ENCODE measurements at regions not wholly inside any gene's neighbourhood (a gene's known extent, or its start where the extent isn't known, plus 50 kb on each side); places are given as distances from the start of the nearest gene placed in this dataset.
A peak's percentile ranks its signal among the peaks of the same experiment; 100 is the strongest.

GRCh38 chr6:25167961-25168360 lies 111.2 kb upstream of the CARMIL1 start:
- H2BK5ac ChIP-seq (ENCODE audit: low read length), result no peak overlapping the region

GRCh38 chr6:25168637-25169036 lies 110.5 kb upstream of the CARMIL1 start:
- Histone ChIP-seq H3K4me1 (ENCODE audit: control insufficient read depth in 2 of 2, insufficient read depth in 1 of 2, low read depth in 1 of 2, low read length in 2 of 2) (no peaks in the 10 kb centered on the region), H3K79me1 (ENCODE audit: low read depth, low read length) (no peaks in the 10 kb centered on the region), H3K23ac (ENCODE audit: low read depth, low read length, poor library complexity) (no peak overlapping the region), H2BK15ac (ENCODE audit: low read length) (no peak overlapping the region), H3K4me2 (ENCODE audit: insufficient read depth, low read length, poor library complexity, severe bottlenecking) (no peak overlapping the region), H3K18ac (ENCODE audit: low read length) (no peak overlapping the region), H3K27ac (replicated peaks; ENCODE audit: low read length) (no peak overlapping the region), H3K4ac (ENCODE audit: low read length) (no peak overlapping the region), H2AFZ (ENCODE audit: low read length) (no peak overlapping the region), H3K27me3 (ENCODE audit: control insufficient read depth in 3 of 3, insufficient read depth in 3 of 3, low read depth in 1 of 3, low read length in 3 of 3) (peaks cover 0 to 13% (median 0%) of the 10 kb centered on the region in 3 experiments), H2BK5ac (ENCODE audit: low read length) (no peak overlapping the region), H3K4me3 (ENCODE audit: low read length in 2 of 2) (no peak overlapping the region), H3K9ac (ENCODE audit: low read depth, low read length, poor library complexity) (no peak overlapping the region), H4K91ac (ENCODE audit: low read depth, low read length, poor library complexity) (no peak overlapping the region), H3K14ac (ENCODE audit: low read length) (no peak overlapping the region), H2BK12ac (ENCODE audit: low read length) (no peak overlapping the region), H2AK5ac (ENCODE audit: low read depth, low read length) (no peak overlapping the region), H2BK120ac (ENCODE audit: low read depth, low read length) (no peak overlapping the region), H4K8ac (ENCODE audit: low read depth, low read length) (no peak overlapping the region), H3K36me3 (replicated peaks in 1 of 2; ENCODE audit: control insufficient read depth in 2 of 2, insufficient read depth in 2 of 2, low read length in 2 of 2) (no peaks in the 10 kb centered on the region), H3K9me3 (replicated peaks in 1 of 2; ENCODE audit: control insufficient read depth in 2 of 2, insufficient read depth in 1 of 2, low read depth in 1 of 2, low read length in 2 of 2) (no peaks in the 10 kb centered on the region)
- WGBS, 2 donors (ENCODE audit: extremely low coverage in 2 of 2, insufficient read length in 2 of 2, insufficient replicate concordance in 1 of 2), result no CpG with 5 or more reads among the region's 3 CpGs
- no peak for DNase-seq (ENCODE audit: low spot score)

More at GRCh38 chr6:25167961-25168360, 111.2 kb upstream of the CARMIL1 start:
- H3K4me1 ChIP-seq (ENCODE audit: control insufficient read depth in 2 of 2, insufficient read depth in 1 of 2, low read depth in 1 of 2, low read length in 2 of 2), result no peaks in the 10 kb centered on the region
- DNase-seq (ENCODE audit: low spot score), result no peak
- no peak overlapping the region for H3K23ac ChIP-seq (ENCODE audit: low read depth, low read length, poor library complexity)
- no peak overlapping the region for H3K4ac ChIP-seq (ENCODE audit: low read length)
- no CpG with 5 or more reads among the region's 1 CpG for WGBS, 2 donors (ENCODE audit: extremely low coverage in 2 of 2, insufficient read length in 2 of 2, insufficient replicate concordance in 1 of 2)
- no peak overlapping the region for H2BK120ac ChIP-seq (ENCODE audit: low read depth, low read length)
- no peak overlapping the region for H3K4me3 ChIP-seq (ENCODE audit: low read length in 2 of 2)
- no peak overlapping the region for H2BK15ac ChIP-seq (ENCODE audit: low read length)
- peaks cover 0 to 13% (median 0%) of the 10 kb centered on the region in 3 experiments for H3K27me3 ChIP-seq (ENCODE audit: control insufficient read depth in 3 of 3, insufficient read depth in 3 of 3, low read depth in 1 of 3, low read length in 3 of 3)
- no peak overlapping the region for H3K4me2 ChIP-seq (ENCODE audit: insufficient read depth, low read length, poor library complexity, severe bottlenecking)
- H3K27ac ChIP-seq (replicated peaks; ENCODE audit: low read length), result no peak overlapping the region
- H4K8ac ChIP-seq (ENCODE audit: low read depth, low read length), result no peak overlapping the region
- no peak overlapping the region for H3K9ac ChIP-seq (ENCODE audit: low read depth, low read length, poor library complexity)
- no peak overlapping the region for H2BK12ac ChIP-seq (ENCODE audit: low read length)
- H3K14ac ChIP-seq (ENCODE audit: low read length), result no peak overlapping the region
- no peaks in the 10 kb centered on the region for H3K9me3 ChIP-seq (replicated peaks in 1 of 2; ENCODE audit: control insufficient read depth in 2 of 2, insufficient read depth in 1 of 2, low read depth in 1 of 2, low read length in 2 of 2)
- H4K91ac ChIP-seq (ENCODE audit: low read depth, low read length, poor library complexity), result no peak overlapping the region
- no peaks in the 10 kb centered on the region for H3K79me1 ChIP-seq (ENCODE audit: low read depth, low read length)
- H3K18ac ChIP-seq (ENCODE audit: low read length), result no peak overlapping the region
- H2AK5ac ChIP-seq (ENCODE audit: low read depth, low read length), result no peak overlapping the region
- H3K36me3 ChIP-seq (replicated peaks in 1 of 2; ENCODE audit: control insufficient read depth in 2 of 2, insufficient read depth in 2 of 2, low read length in 2 of 2), result no peaks in the 10 kb centered on the region
- no peak overlapping the region for H2AFZ ChIP-seq (ENCODE audit: low read length)

GRCh38 chr6:25169553-25169952 lies 109.6 kb upstream of the CARMIL1 start:
- no peak overlapping the region for H3K9ac ChIP-seq (ENCODE audit: low read depth, low read length, poor library complexity)
- no peak overlapping the region for H3K4ac ChIP-seq (ENCODE audit: low read length)
- peaks cover 0 to 13% (median 0%) of the 10 kb centered on the region in 3 experiments for H3K27me3 ChIP-seq (ENCODE audit: control insufficient read depth in 3 of 3, insufficient read depth in 3 of 3, low read depth in 1 of 3, low read length in 3 of 3)
- no peak overlapping the region for H3K14ac ChIP-seq (ENCODE audit: low read length)
- H2AK5ac ChIP-seq (ENCODE audit: low read depth, low read length), result no peak overlapping the region
- no peak overlapping the region for H3K4me3 ChIP-seq (ENCODE audit: low read length in 2 of 2)
- no peaks in the 10 kb centered on the region for H3K36me3 ChIP-seq (replicated peaks in 1 of 2; ENCODE audit: control insufficient read depth in 2 of 2, insufficient read depth in 2 of 2, low read length in 2 of 2)
- H3K4me1 ChIP-seq (ENCODE audit: control insufficient read depth in 2 of 2, insufficient read depth in 1 of 2, low read depth in 1 of 2, low read length in 2 of 2), result no peaks in the 10 kb centered on the region
- no peak overlapping the region for H4K8ac ChIP-seq (ENCODE audit: low read depth, low read length)
- no peaks in the 10 kb centered on the region for H3K79me1 ChIP-seq (ENCODE audit: low read depth, low read length)
- no peak overlapping the region for H2AFZ ChIP-seq (ENCODE audit: low read length)
- no peak overlapping the region for H3K23ac ChIP-seq (ENCODE audit: low read depth, low read length, poor library complexity)
- no peak overlapping the region for H2BK15ac ChIP-seq (ENCODE audit: low read length)
- H2BK120ac ChIP-seq (ENCODE audit: low read depth, low read length), result no peak overlapping the region
- DNase-seq (ENCODE audit: low spot score), result no peak
- H2BK12ac ChIP-seq (ENCODE audit: low read length), result no peak overlapping the region
- no peak overlapping the region for H2BK5ac ChIP-seq (ENCODE audit: low read length)
- H3K27ac ChIP-seq (replicated peaks; ENCODE audit: low read length), result no peak overlapping the region
- H3K9me3 ChIP-seq (replicated peaks in 1 of 2; ENCODE audit: control insufficient read depth in 2 of 2, insufficient read depth in 1 of 2, low read depth in 1 of 2, low read length in 2 of 2), result no peaks in the 10 kb centered on the region
- no peak overlapping the region for H3K18ac ChIP-seq (ENCODE audit: low read length)
- no peak overlapping the region for H4K91ac ChIP-seq (ENCODE audit: low read depth, low read length, poor library complexity)
- H3K4me2 ChIP-seq (ENCODE audit: insufficient read depth, low read length, poor library complexity, severe bottlenecking), result no peak overlapping the region

GRCh38 chr6:25169961-25170360 lies 109.2 kb upstream of the CARMIL1 start:
- WGBS, 2 donors (ENCODE audit: extremely low coverage in 2 of 2, insufficient read length in 2 of 2, insufficient replicate concordance in 1 of 2), result no CpG with 5 or more reads among the region's 7 CpGs
- Histone ChIP-seq H3K27ac (replicated peaks; ENCODE audit: low read length) (no peak overlapping the region), H3K9ac (ENCODE audit: low read depth, low read length, poor library complexity) (no peak overlapping the region), H3K27me3 (ENCODE audit: control insufficient read depth in 3 of 3, insufficient read depth in 3 of 3, low read depth in 1 of 3, low read length in 3 of 3) (peaks cover 0 to 13% (median 0%) of the 10 kb centered on the region in 3 experiments), H2BK5ac (ENCODE audit: low read length) (no peak overlapping the region), H4K8ac (ENCODE audit: low read depth, low read length) (no peak overlapping the region), H3K4me1 (ENCODE audit: control insufficient read depth in 2 of 2, insufficient read depth in 1 of 2, low read depth in 1 of 2, low read length in 2 of 2) (no peaks in the 10 kb centered on the region), H3K79me1 (ENCODE audit: low read depth, low read length) (no peaks in the 10 kb centered on the region), H2AFZ (ENCODE audit: low read length) (no peak overlapping the region), H3K4me3 (ENCODE audit: low read length in 2 of 2) (peak overlapping the region in 1 of 2 donors; percentile 44), H2BK12ac (ENCODE audit: low read length) (no peak overlapping the region), H3K14ac (ENCODE audit: low read length) (no peak overlapping the region), H2BK15ac (ENCODE audit: low read length) (no peak overlapping the region), H3K36me3 (replicated peaks in 1 of 2; ENCODE audit: control insufficient read depth in 2 of 2, insufficient read depth in 2 of 2, low read length in 2 of 2) (no peaks in the 10 kb centered on the region), H4K91ac (ENCODE audit: low read depth, low read length, poor library complexity) (no peak overlapping the region), H3K9me3 (replicated peaks in 1 of 2; ENCODE audit: control insufficient read depth in 2 of 2, insufficient read depth in 1 of 2, low read depth in 1 of 2, low read length in 2 of 2) (no peaks in the 10 kb centered on the region), H2AK5ac (ENCODE audit: low read depth, low read length) (no peak overlapping the region), H3K23ac (ENCODE audit: low read depth, low read length, poor library complexity) (no peak overlapping the region), H3K18ac (ENCODE audit: low read length) (no peak overlapping the region), H3K4ac (ENCODE audit: low read length) (no peak overlapping the region), H2BK120ac (ENCODE audit: low read depth, low read length) (no peak overlapping the region), H3K4me2 (ENCODE audit: insufficient read depth, low read length, poor library complexity, severe bottlenecking) (no peak overlapping the region)
- no peak for DNase-seq (ENCODE audit: low spot score)
